CD14-positive monocyte (primary cell): ENCODE measurements at regions not wholly inside any gene's neighbourhood (a gene's known extent, or its start where the extent isn't known, plus 50 kb on each side); places are given as distances from the start of the nearest gene placed in this dataset.

Experiments
- DNase-seq, 3 donors: peaks; one replicate each; pipeline ENCODE4 v3.0.0-alpha.2; 2011 to 2022
- H2AFZ ChIP-seq: 2 replicates; pipeline ENCODE4 v1.6.0; 2012; ENCODE audit warnings: mild to moderate bottlenecking, low read depth, low read length, inconsistent platforms; ENCODE audit not compliant: insufficient read depth, poor library complexity, severe bottlenecking
- H3K27ac ChIP-seq, 2 donors: 1 replicate in 1 of 2; 2 replicates in 1 of 2; pipeline ENCODE4 v1.5.1; 2012 to 2013; ENCODE audit warnings: low read length in 2 of 2, control low read depth in 1 of 2, inconsistent platforms in 1 of 2, low read depth in 1 of 2, mild to moderate bottlenecking in 1 of 2
- H3K27me3 ChIP-seq, 2 donors: one replicate each; pipeline versions ENCODE4 v1.6.0 to v1.6.1; 2011 to 2013; ENCODE audit warnings: low read length in 2 of 2; ENCODE audit not compliant: control insufficient read depth in 2 of 2, insufficient read depth in 2 of 2
- H3K36me3 ChIP-seq, 2 donors: replicated peaks in 1 of 2; 1 replicate in 1 of 2; 2 replicates in 1 of 2; pipeline versions ENCODE4 v1.5.1 to v1.6.1; 2012 to 2013; ENCODE audit warnings: low read length in 2 of 2, control low read depth in 1 of 2, inconsistent platforms in 1 of 2, mild to moderate bottlenecking in 1 of 2; ENCODE audit not compliant: insufficient read depth in 2 of 2, control insufficient read depth in 1 of 2
- H3K4me1 ChIP-seq, 2 donors: 1 replicate in 1 of 2; 2 replicates in 1 of 2; pipeline versions ENCODE4 v1.5.1 to v1.6.1; 2012 to 2013; ENCODE audit warnings: low read length in 2 of 2, control low read depth in 1 of 2, inconsistent platforms in 1 of 2, mild to moderate bottlenecking in 1 of 2, moderate library complexity in 1 of 2; ENCODE audit not compliant: insufficient read depth in 2 of 2, control insufficient read depth in 1 of 2
- H3K4me2 ChIP-seq: replicated peaks from 2 replicates; pipeline ENCODE3; 2012; ENCODE audit warnings: low read length, moderate library complexity, mild to moderate bottlenecking; ENCODE audit not compliant: poor library complexity, severe bottlenecking; ENCODE audit errors: extremely low read depth
- H3K4me3 ChIP-seq, 3 experiments: fragments of 200-600 bp in 1 of 3; sonication (generic) in 1 of 3; replicated peaks in 1 of 3; 1 replicate in 2 of 3; 2 replicates in 1 of 3; pipeline ENCODE4 v1.5.1; 2011 to 2013; ENCODE audit warnings: low read length in 3 of 3, mild to moderate bottlenecking in 3 of 3, control low read depth in 2 of 3, low read depth in 2 of 3, inconsistent platforms in 1 of 3, moderate library complexity in 1 of 3
- H3K79me2 ChIP-seq: 2 replicates; pipeline ENCODE4 v1.6.0; 2012; ENCODE audit warnings: mild to moderate bottlenecking, control low read depth, inconsistent platforms, low read length, moderate library complexity; ENCODE audit not compliant: insufficient read depth
- H3K9ac ChIP-seq: 2 replicates; pipeline ENCODE4 v1.6.0; 2017; ENCODE audit warnings: low read length, mild to moderate bottlenecking; ENCODE audit not compliant: insufficient read depth, poor library complexity, severe bottlenecking
- H3K9me3 ChIP-seq, 2 donors: replicated peaks in 1 of 2; 1 replicate in 1 of 2; 2 replicates in 1 of 2; pipeline versions ENCODE4 v1.5.1 to v1.6.1; 2012 to 2013; ENCODE audit warnings: low read length in 2 of 2, control low read depth in 1 of 2; ENCODE audit not compliant: control insufficient read depth in 1 of 2, insufficient read depth in 1 of 2
- H4K20me1 ChIP-seq: 2 replicates; pipeline ENCODE4 v1.6.0; 2012; ENCODE audit warnings: mild to moderate bottlenecking, low read length, control low read depth, moderate library complexity; ENCODE audit not compliant: insufficient read depth
- H3K27ac Mint-ChIP-seq, 7 donors: one replicate each; pipeline ENCODE4 v1.8.0; 2020; ENCODE audit warnings: mild to moderate bottlenecking in 7 of 7, mixed read lengths in 7 of 7, moderate library complexity in 6 of 7, inconsistent platforms in 2 of 7
- H3K27me3 Mint-ChIP-seq, 3 donors: one replicate each; pipeline ENCODE4 v1.8.0; 2021 to 2022; ENCODE audit warnings: low read depth in 3 of 3, mild to moderate bottlenecking in 3 of 3, mixed read lengths in 3 of 3, moderate library complexity in 3 of 3, inconsistent platforms in 1 of 3
- H3K36me3 Mint-ChIP-seq, 2 donors: one replicate each; pipeline ENCODE4 v1.8.0; 2020; ENCODE audit warnings: mixed read lengths in 2 of 2, inconsistent platforms in 1 of 2, mild to moderate bottlenecking in 1 of 2
- H3K4me1 Mint-ChIP-seq: one replicate; pipeline ENCODE4 v1.8.0; 2020; ENCODE audit warnings: mild to moderate bottlenecking, mixed read lengths
- H3K4me3 Mint-ChIP-seq, 2 donors: one replicate each; pipeline ENCODE4 v1.8.0; 2020; ENCODE audit warnings: mild to moderate bottlenecking in 2 of 2, mixed read lengths in 2 of 2, moderate library complexity in 1 of 2
- H3K9me3 Mint-ChIP-seq, 7 donors: one replicate each; pipeline ENCODE4 v1.8.0; 2020 to 2022; ENCODE audit warnings: mixed read lengths in 7 of 7, mild to moderate bottlenecking in 6 of 7, moderate library complexity in 6 of 7, inconsistent platforms in 2 of 7
- CTCF ChIP-seq: fragments of 200-600 bp; IDR thresholded peaks from one replicate; pipeline ENCODE4 v1.8.0; 2022; ENCODE audit warnings: antibody characterized with exemption, mild to moderate bottlenecking
- WGBS: methylation state at CpG from one replicate; pipeline ENCODE4 v1.1.5; 2013; ENCODE audit warnings: missing lambda C conversion rate; ENCODE audit not compliant: insufficient coverage; 5-methylcytosine and 5-hydroxymethylcytosine counted together
- intact Hi-C, 2 donors: fragments of 100-400 bp; cut with micrococcal nuclease; formaldehyde crosslinking; loops; one replicate each; pipeline versions ENCODE4 v1.15.0 to v1.15.1; 2023

- H3K9ac ChIP-seq, result no peak overlapping the region
- H3K4me1 Mint-ChIP-seq, result no peaks in the 10 kb centered on the region
- H3K4me1 ChIP-seq, result no peaks in the 10 kb centered on the region
- H4K20me1 ChIP-seq, result no peaks in the 10 kb centered on the region
- H3K4me3 ChIP-seq, result no peak overlapping the region
- no peak overlapping the region for H2AFZ ChIP-seq
- TF ChIP-seq CTCF, result no peak
- H3K36me3 Mint-ChIP-seq, result no peaks in the 10 kb centered on the region
- no peaks in the 10 kb centered on the region for H3K79me2 ChIP-seq
- intact Hi-C loops, result no loop called here
- H3K4me3 Mint-ChIP-seq, result no peak overlapping the region
- H3K27me3 ChIP-seq, result no peaks in the 10 kb centered on the region
- H3K9me3 Mint-ChIP-seq, result peaks cover 0 to 13% (median under 1%) of the 10 kb centered on the region in 7 donors
- H3K9me3 ChIP-seq, result peaks cover 0 to 2% of the 10 kb centered on the region in 2 donors
- H3K27ac ChIP-seq, result no peak overlapping the region
- WGBS, result no CpG with 5 or more reads among the region's 3 CpGs
- H3K27me3 Mint-ChIP-seq, result peaks cover 0 to 1% (median 0%) of the 10 kb centered on the region in 3 donors
- DNase-seq, result no peak
- no peak overlapping the region for H3K4me2 ChIP-seq
- H3K36me3 ChIP-seq, result no peaks in the 10 kb centered on the region
- H3K27ac Mint-ChIP-seq, result no peak overlapping the region
Observed at GRCh38 chr9:7324152-7324598, 475.4 kb downstream of the DMAC1 start.

- no peak for DNase-seq
- H3K27ac ChIP-seq, result no peak overlapping the region
- no peak overlapping the region for H2AFZ ChIP-seq
- TF ChIP-seq CTCF, result no peak
- Mint-ChIP-seq H3K4me1 (no peaks in the 10 kb centered on the region), H3K27me3 (peaks cover 0 to 1% (median 0%) of the 10 kb centered on the region in 3 donors), H3K27ac (no peak overlapping the region), H3K36me3 (no peaks in the 10 kb centered on the region), H3K9me3 (peaks cover 0 to 6% (median 0%) of the 10 kb centered on the region in 7 donors), H3K4me3 (no peak overlapping the region)
- no peaks in the 10 kb centered on the region for H3K36me3 ChIP-seq
- no peaks in the 10 kb centered on the region for H3K27me3 ChIP-seq
- WGBS, result 96% methylated on average over 3 of the region's 7 CpGs
- H3K4me2 ChIP-seq, result no peak overlapping the region
- no peak overlapping the region for H3K4me3 ChIP-seq
- H4K20me1 ChIP-seq, result no peaks in the 10 kb centered on the region
- peaks cover 0 to 2% of the 10 kb centered on the region in 2 donors for H3K9me3 ChIP-seq
- H3K79me2 ChIP-seq, result no peaks in the 10 kb centered on the region
- no peak overlapping the region for H3K9ac ChIP-seq
- intact Hi-C loops, result no loop called here
- H3K4me1 ChIP-seq, result no peaks in the 10 kb centered on the region
Observed at GRCh38 chr9:7320841-7321240, 478.7 kb downstream of the DMAC1 start.
